H1 (cell line): ENCODE measurements at regions not wholly inside any gene's neighbourhood (a gene's known extent, or its start where the extent isn't known, plus 50 kb on each side); places are given as distances from the start of the nearest gene placed in this dataset.

ENCODE experiments used
- CTCF ChIA-PET: fragments of 300-600 bp; sonication (Branson Sonifier 250); formaldehyde crosslinking; loops from one replicate; lab custom pipeline; 2021; ENCODE audit not compliant: partially characterized antibody; lab: Charles Lee
- POLR2A ChIA-PET: fragments of 300-600 bp; sonication (Branson Sonifier 250); formaldehyde crosslinking; loops from one replicate; lab custom pipeline; 2021; ENCODE audit warnings: inconsistent platforms; ENCODE audit not compliant: partially characterized antibody; lab: Charles Lee
- DNase-seq, 2 experiments: peaks; one replicate each; pipeline versions ENCODE4 v3.0.0 to v3.0.0-alpha.2; 2010 to 2022; ENCODE audit warnings: low spot score in 2 of 2, low read depth in 1 of 2, mixed read lengths in 1 of 2
- FAIRE-seq: peaks from 2 replicates; lab custom pipeline; 2011; peaks lifted over from hg19 to GRCh38; lab: Jason Lieb, UNC
- H2AFZ ChIP-seq: 2 replicates; pipeline ENCODE4 v1.8.1; 2012; ENCODE audit warnings: low read length, inconsistent platforms
- H2AK5ac ChIP-seq: 2 replicates; pipeline ENCODE4 v1.6.1; 2013; ENCODE audit warnings: low read depth, low read length
- H2BK120ac ChIP-seq: replicated peaks from 2 replicates; pipeline ENCODE3; 2013; ENCODE audit warnings: low read depth, low read length, inconsistent platforms
- H2BK12ac ChIP-seq: 2 replicates; pipeline ENCODE4 v1.6.1; 2013; ENCODE audit warnings: low read depth, low read length
- H2BK15ac ChIP-seq: 2 replicates; pipeline ENCODE4 v1.6.1; 2013; ENCODE audit warnings: low read length
- H2BK20ac ChIP-seq: 2 replicates; pipeline ENCODE4 v1.6.1; 2013; ENCODE audit warnings: low read length
- H2BK5ac ChIP-seq: 2 replicates; pipeline ENCODE4 v1.6.1; 2013; ENCODE audit warnings: low read depth, low read length
- H3K14ac ChIP-seq: 2 replicates; pipeline ENCODE4 v1.6.1; 2013; ENCODE audit warnings: inconsistent platforms; ENCODE audit not compliant: insufficient read length
- H3K18ac ChIP-seq: 2 replicates; pipeline ENCODE4 v1.6.1; 2013; ENCODE audit warnings: low read length; ENCODE audit errors: extremely low read depth
- H3K23ac ChIP-seq: 2 replicates; pipeline ENCODE4 v1.6.1; 2013; ENCODE audit warnings: inconsistent platforms; ENCODE audit not compliant: insufficient read length
- H3K23me2 ChIP-seq: 2 replicates; pipeline ENCODE4 v1.6.1; 2013; ENCODE audit warnings: low read depth, low read length
- H3K27ac ChIP-seq: 2 replicates; pipeline ENCODE4 v1.6.1; 2011; ENCODE audit warnings: low read depth, low read length, inconsistent platforms
- H3K27me3 ChIP-seq, 4 experiments: replicated peaks in 1 of 4; 1 replicate in 1 of 4; 2 replicates in 3 of 4; pipeline versions ENCODE4 v1.6.1 to v1.8.1; 2011 to 2013; ENCODE audit warnings: low read length in 3 of 4, mild to moderate bottlenecking in 3 of 4, inconsistent platforms in 2 of 4, mixed read lengths in 2 of 4, moderate library complexity in 1 of 4; ENCODE audit not compliant: control insufficient read depth in 3 of 4, insufficient read depth in 3 of 4; ENCODE audit errors: extremely low read depth in 1 of 4
- H3K36me3 ChIP-seq, 4 experiments: 2 replicates each; pipeline versions ENCODE4 v1.6.1 to v1.8.1; 2011 to 2013; ENCODE audit warnings: mild to moderate bottlenecking in 4 of 4, low read length in 3 of 4, moderate library complexity in 2 of 4, control low read depth in 1 of 4, inconsistent platforms in 1 of 4; ENCODE audit not compliant: insufficient read depth in 4 of 4, control insufficient read depth in 2 of 4
- H3K4ac ChIP-seq: replicated peaks from 2 replicates; pipeline ENCODE3; 2013; ENCODE audit warnings: low read length, low read depth, mixed read lengths, inconsistent platforms; ENCODE audit not compliant: insufficient read length
- H3K4me1 ChIP-seq, 4 experiments: replicated peaks in 1 of 4; 1 replicate in 1 of 4; 2 replicates in 3 of 4; pipeline versions ENCODE4 v1.6.1 to v1.8.1; 2011 to 2013; ENCODE audit warnings: low read length in 3 of 4, inconsistent platforms in 2 of 4, mixed read lengths in 1 of 4; ENCODE audit not compliant: insufficient read depth in 4 of 4, control insufficient read depth in 3 of 4
- H3K4me2 ChIP-seq, 2 experiments: 2 replicates each; pipeline versions ENCODE4 v1.6.1 to v1.8.1; 2011 to 2013; ENCODE audit warnings: low read depth in 2 of 2, low read length in 2 of 2, control low read depth in 1 of 2, inconsistent platforms in 1 of 2, mild to moderate bottlenecking in 1 of 2; ENCODE audit not compliant: insufficient read depth in 1 of 2
- H3K4me3 ChIP-seq, 4 experiments: fragments of 200-600, 300-600 bp in 1 of 4; sonication (generic), shearing (Covaris generic), sonication (Bioruptor Twin) in 1 of 4; 2 replicates each; pipeline versions ENCODE4 v1.5.1 to v1.8.1; 2011 to 2016; ENCODE audit warnings: low read length in 4 of 4, low read depth in 3 of 4, control low read depth in 2 of 4, inconsistent platforms in 2 of 4, mild to moderate bottlenecking in 2 of 4, mixed read lengths in 1 of 4, moderate library complexity in 1 of 4; ENCODE audit not compliant: insufficient read depth in 2 of 4; ENCODE audit errors: extremely low read depth in 1 of 4
- H3K56ac ChIP-seq: replicated peaks from 2 replicates; pipeline ENCODE3; 2013; ENCODE audit warnings: low read depth, mild to moderate bottlenecking, mixed read lengths, low read length, inconsistent platforms; ENCODE audit not compliant: insufficient read length
- H3K79me1 ChIP-seq: 2 replicates; pipeline ENCODE4 v1.6.1; 2013; ENCODE audit warnings: low read depth, low read length, control low read depth
- H3K79me2 ChIP-seq, 2 experiments: 2 replicates each; pipeline versions ENCODE4 v1.6.1 to v1.8.1; 2012 to 2013; ENCODE audit warnings: low read length in 2 of 2, mild to moderate bottlenecking in 2 of 2, inconsistent platforms in 1 of 2; ENCODE audit not compliant: insufficient read depth in 2 of 2, control insufficient read depth in 1 of 2
- H3K9ac ChIP-seq, 4 experiments: replicated peaks in 1 of 4; 1 replicate in 1 of 4; 2 replicates in 3 of 4; pipeline versions ENCODE4 v1.6.1 to v1.8.1; 2011 to 2013; ENCODE audit warnings: low read depth in 3 of 4, low read length in 3 of 4, control low read depth in 2 of 4, mild to moderate bottlenecking in 2 of 4, moderate library complexity in 2 of 4, inconsistent platforms in 1 of 4; ENCODE audit errors: extremely low read depth in 1 of 4
- H3K9me3 ChIP-seq, 2 experiments: 2 replicates each; pipeline versions ENCODE4 v1.6.1 to v1.8.1; 2012 to 2013; ENCODE audit warnings: mild to moderate bottlenecking in 2 of 2, moderate library complexity in 2 of 2, control low read depth in 1 of 2, inconsistent platforms in 1 of 2, low read depth in 1 of 2, low read length in 1 of 2, mixed read lengths in 1 of 2; ENCODE audit not compliant: insufficient read depth in 2 of 2
- H4K20me1 ChIP-seq, 2 experiments: replicated peaks in 1 of 2; 2 replicates each; pipeline versions ENCODE3 to v1.8.1; 2011 to 2013; ENCODE audit warnings: inconsistent platforms in 2 of 2, low read length in 2 of 2, mild to moderate bottlenecking in 1 of 2; ENCODE audit not compliant: insufficient read depth in 2 of 2, control insufficient read depth in 1 of 2
- H4K5ac ChIP-seq: 2 replicates; pipeline ENCODE4 v1.6.1; 2013; ENCODE audit warnings: low read length, low read depth, mixed read lengths, inconsistent platforms; ENCODE audit not compliant: insufficient read length
- H4K8ac ChIP-seq: 2 replicates; pipeline ENCODE4 v1.8.0; 2013; ENCODE audit warnings: mild to moderate bottlenecking, moderate library complexity, low read length, inconsistent platforms; ENCODE audit not compliant: insufficient read depth; ENCODE audit errors: extremely low read depth
- H4K91ac ChIP-seq: replicated peaks from 2 replicates; pipeline ENCODE3; 2013; ENCODE audit warnings: low read length, mixed read lengths, inconsistent platforms; ENCODE audit not compliant: insufficient read length
- CEBPB ChIP-seq: IDR thresholded peaks from 2 replicates; pipeline ENCODE4 v1.6.1; 2012; ENCODE audit warnings: low read depth, low read length
- GTF2F1 ChIP-seq: IDR thresholded peaks from 2 replicates; pipeline ENCODE4 v1.6.1; 2012; ENCODE audit warnings: low read depth, low read length, improper control_type of control experiment, borderline replicate concordance
- KDM1A ChIP-seq: fragments of 200-600, 300-600 bp; sonication (generic); IDR thresholded peaks from 2 replicates; pipeline ENCODE4 v1.7.1; 2016; ENCODE audit warnings: mild to moderate bottlenecking, low read length, borderline replicate concordance
- POLR2A ChIP-seq, 2 experiments: IDR thresholded peaks; 1 replicate in 1 of 2; 2 replicates in 1 of 2; pipeline ENCODE4 v1.6.1; 2011; ENCODE audit warnings: low read depth in 2 of 2, low read length in 2 of 2, mild to moderate bottlenecking in 2 of 2; ENCODE audit errors: control extremely low read depth in 1 of 2
- POLR2AphosphoS5 ChIP-seq: IDR thresholded peaks from 2 replicates; pipeline ENCODE4 v1.6.1; 2011; ENCODE audit warnings: low read depth, low read length
- RBBP5 ChIP-seq: IDR thresholded peaks from 2 replicates; pipeline ENCODE4 v1.7.1; 2012; ENCODE audit warnings: low read depth, mild to moderate bottlenecking, inconsistent platforms, low read length, moderate library complexity, borderline replicate concordance
- RNF2 ChIP-seq: fragments of 200-900, 300-1000 bp; sonication (generic); IDR thresholded peaks from 2 replicates; pipeline ENCODE4 v1.7.1; 2016; ENCODE audit warnings: borderline replicate concordance, low read depth, mild to moderate bottlenecking, antibody characterized with exemption, low read length; ENCODE audit not compliant: poor library complexity, severe bottlenecking; ENCODE audit errors: missing control alignments
- SAP30 ChIP-seq: fragments of 300-600 bp; sonication (generic); IDR thresholded peaks from 2 replicates; pipeline ENCODE4 v1.7.1; 2012; ENCODE audit warnings: low read length, moderate library complexity, mild to moderate bottlenecking, inconsistent platforms; ENCODE audit not compliant: insufficient read depth, insufficient replicate concordance
- SUZ12 ChIP-seq: fragments of 200-600 bp; sonication (generic); IDR thresholded peaks from 2 replicates; pipeline ENCODE4 v1.6.1; 2012; ENCODE audit warnings: mild to moderate bottlenecking, inconsistent platforms, low read length, moderate library complexity, mixed read lengths
- TAF1 ChIP-seq: IDR thresholded peaks from 2 replicates; pipeline ENCODE4 v1.6.1; 2011; ENCODE audit warnings: mild to moderate bottlenecking, low read depth, low read length
- TAF7 ChIP-seq: optimal IDR thresholded peaks from 2 replicates; pipeline ENCODE3; 2011; ENCODE audit warnings: low read depth, mild to moderate bottlenecking, inconsistent platforms, low read length, moderate library complexity, borderline replicate concordance
- TCF12 ChIP-seq: IDR thresholded peaks from 2 replicates; pipeline ENCODE4 v1.6.1; 2011; ENCODE audit warnings: low read depth, mild to moderate bottlenecking, low read length
- YY1 ChIP-seq: IDR thresholded peaks from 2 replicates; pipeline ENCODE4 v1.6.1; 2011; ENCODE audit warnings: low read depth, mild to moderate bottlenecking, low read length
- WGBS, 2 experiments: shearing (Covaris generic) in 1 of 2; methylation state at CpG; one replicate each; pipeline versions ENCODE4 v1.1.6 to v1.1.7; 2013 to 2015; ENCODE audit warnings: low lambda C conversion rate in 2 of 2, mixed read lengths in 2 of 2, inconsistent platforms in 1 of 2, low coverage in 1 of 2, missing lambda C conversion rate in 1 of 2; ENCODE audit not compliant: insufficient replicate concordance in 2 of 2, insufficient coverage in 1 of 2, insufficient read length in 1 of 2; ENCODE audit errors: extremely low coverage in 1 of 2, missing lambda C conversion rate in 1 of 2; 5-methylcytosine and 5-hydroxymethylcytosine counted together
- TF ChIP-seq, protein P1 (sequence below): IDR thresholded peaks from 2 replicates; pipeline ENCODE4 v1.6.1; 2011; ENCODE audit warnings: low read depth, mild to moderate bottlenecking, low read length; ENCODE audit not compliant: insufficient read depth
- TF ChIP-seq, protein P2 (sequence below): IDR thresholded peaks from 2 replicates; pipeline ENCODE4 v1.6.1; 2012; ENCODE audit warnings: inconsistent platforms

DNA sequence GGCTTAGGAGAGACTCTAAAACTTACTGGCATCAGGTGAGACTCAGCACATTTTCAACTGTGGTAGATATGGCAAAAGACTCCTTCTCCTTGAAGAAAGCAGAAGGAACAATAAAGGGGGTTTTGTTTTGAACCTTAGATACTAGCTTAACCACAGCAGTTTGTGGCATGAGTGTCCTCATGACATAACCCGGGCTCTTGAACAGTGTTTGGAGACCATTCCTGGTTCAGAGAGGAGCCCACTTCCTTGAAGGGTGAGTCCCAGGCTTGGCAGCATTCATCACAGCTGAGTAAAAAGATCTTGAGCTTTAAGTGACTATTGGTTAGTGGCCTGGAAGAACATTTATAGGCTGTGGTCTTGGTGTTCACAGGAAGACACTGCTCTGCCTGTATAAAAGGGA, 154.5 kb upstream of the KDM5D start:
- H4K5ac ChIP-seq = no peak overlapping the region
- FAIRE-seq (no peak), DNase-seq (no peak)
- no peak overlapping the region for H3K9ac ChIP-seq
- no peak overlapping the region for H2BK5ac ChIP-seq
- H3K4ac ChIP-seq = no peak overlapping the region
- 57% methylated on average over 1 of the region's 1 CpG; no CpG with 5 or more reads in 1 of the 2 experiments for WGBS, 2 experiments
- H3K4me3 ChIP-seq = no peak overlapping the region
- no peak overlapping the region for H2BK20ac ChIP-seq
- H2BK15ac ChIP-seq = no peak overlapping the region
- H3K4me1 ChIP-seq = no peaks in the 10 kb centered on the region
- no peak overlapping the region for H3K56ac ChIP-seq
- no peak overlapping the region for H3K14ac ChIP-seq
- no peak overlapping the region for H3K27ac ChIP-seq
- no peaks in the 10 kb centered on the region for H3K79me2 ChIP-seq
- H3K9me3 ChIP-seq = peaks cover 10 to 12% of the 10 kb centered on the region in 2 experiments; a peak in 2 of 4 replicates
- no peak overlapping the region for H2AK5ac ChIP-seq
- H3K4me2 ChIP-seq = no peak overlapping the region
- H4K20me1 ChIP-seq = no peaks in the 10 kb centered on the region
- POLR2A ChIA-PET = no interaction called here
- H3K27me3 ChIP-seq = no peaks in the 10 kb centered on the region
- no peak overlapping the region for H2BK12ac ChIP-seq
- no peak overlapping the region for H3K18ac ChIP-seq
- H4K8ac ChIP-seq = no peak overlapping the region
- H3K23ac ChIP-seq = no peak overlapping the region
- no peaks in the 10 kb centered on the region for H3K36me3 ChIP-seq
- H2AFZ ChIP-seq = no peak overlapping the region
- no peaks in the 10 kb centered on the region for H3K23me2 ChIP-seq
- H2BK120ac ChIP-seq = no peak overlapping the region
- no peaks in the 10 kb centered on the region for H3K79me1 ChIP-seq
- H4K91ac ChIP-seq = no peak overlapping the region
- CTCF ChIA-PET = no interaction called here
- TF ChIP-seq YY1 = no peak
- TF ChIP-seq CEBPB = no peak
- TF ChIP-seq GTF2F1 = no peak
- TF ChIP-seq RBBP5 = no peak
- TF ChIP-seq, protein P1, sequence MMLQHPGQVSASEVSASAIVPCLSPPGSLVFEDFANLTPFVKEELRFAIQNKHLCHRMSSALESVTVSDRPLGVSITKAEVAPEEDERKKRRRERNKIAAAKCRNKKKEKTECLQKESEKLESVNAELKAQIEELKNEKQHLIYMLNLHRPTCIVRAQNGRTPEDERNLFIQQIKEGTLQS = no peak
- no peak for TF ChIP-seq RNF2
- TF ChIP-seq TCF12 = no peak
- TF ChIP-seq POLR2A (IDR thresholded peaks at IDR 0.05; ENCODE audit: control extremely low read depth in 1 of 2, low read depth in 2 of 2, low read length in 2 of 2) = no peak
- no peak for TF ChIP-seq TAF7
- TF ChIP-seq KDM1A = no peak
- no peak for TF ChIP-seq SAP30
- TF ChIP-seq, protein P2, sequence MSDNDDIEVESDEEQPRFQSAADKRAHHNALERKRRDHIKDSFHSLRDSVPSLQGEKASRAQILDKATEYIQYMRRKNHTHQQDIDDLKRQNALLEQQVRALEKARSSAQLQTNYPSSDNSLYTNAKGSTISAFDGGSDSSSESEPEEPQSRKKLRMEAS = no peak
- no peak for TF ChIP-seq SUZ12
- no peak for TF ChIP-seq TAF1
- TF ChIP-seq POLR2AphosphoS5 = no peak
